ENCODE measurements at regions not wholly inside any gene's neighbourhood (a gene's known extent, or its start where the extent isn't known, plus 50 kb on each side); places are given as distances from the start of the nearest gene placed in this dataset.

GRCh38 chr5:68755293-68755692, 338.5 kb upstream of the SLC30A5 start:
- Histone ChIP-seq H3K27ac (ENCODE audit: extremely low read depth, low read depth, low read length) (no peak overlapping the region), H3K9ac (ENCODE audit: insufficient read depth in 1 of 2, low read depth in 2 of 2, low read length in 2 of 2) (no peak overlapping the region), H3K36me3 (ENCODE audit: control insufficient read depth, insufficient read depth, low read length) (no peaks in the 10 kb centered on the region), H3K79me2 (ENCODE audit: control insufficient read depth, insufficient read depth, low read length) (no peaks in the 10 kb centered on the region), H3K9me1 (ENCODE audit: control insufficient read depth, insufficient read depth, low read length) (no peaks in the 10 kb centered on the region), H4K20me1 (replicated peaks; ENCODE audit: control insufficient read depth, insufficient read depth, low read length) (no peaks in the 10 kb centered on the region), H3K4me3 (no peak overlapping the region), H3K27me3 (ENCODE audit: control insufficient read depth in 2 of 2, insufficient read depth in 2 of 2, low read length in 2 of 2) (peaks cover 5 to 7% of the 10 kb centered on the region in 2 experiments; a peak in 3 of 5 replicates), H3K4me1 (replicated peaks in 1 of 2; ENCODE audit: control insufficient read depth in 2 of 2, insufficient read depth in 2 of 2, low read length in 2 of 2) (no peaks in the 10 kb centered on the region), H3K4me2 (ENCODE audit: insufficient read depth, low read length) (no peak overlapping the region), H3K9me3 (replicated peaks; ENCODE audit: control insufficient read depth, insufficient read depth, low read depth, low read length) (no peaks in the 10 kb centered on the region), H2AFZ (ENCODE audit: low read depth, low read length) (no peak overlapping the region)
- FAIRE-seq (no peak), ATAC-seq (no peak), DNase-seq (ENCODE audit: extremely low read depth in 1 of 4, low spot score in 3 of 4) (no peak)
- in situ Hi-C loops (cut with MboI), result no loop called here
- intact Hi-C loops (cut with micrococcal nuclease), result no loop called here
- TF ChIP-seq E2F1 (CRISPR knock-in tag; IDR thresholded peaks at IDR 0.05) (no peak), HBP1 (CRISPR knock-in tag; IDR thresholded peaks at IDR 0.05) (no peak), NFATC3 (IDR thresholded peaks at IDR 0.05) (no peak), ZNF696 (CRISPR knock-in tag; conservative IDR thresholded peaks at IDR 0.05) (no peak), CEBPG (CRISPR knock-in tag; IDR thresholded peaks at IDR 0.05) (no peak), CEBPG (tag; conservative IDR thresholded peaks at IDR 0.05 in 1 of 2, IDR thresholded peaks at IDR 0.05 in 1 of 2) (no peak), SRSF9 (IDR thresholded peaks at IDR 0.05; ENCODE audit: borderline replicate concordance, low read depth, low read length) (no peak), HDGF (IDR thresholded peaks at IDR 0.05) (no peak), DLX4 (CRISPR knock-in tag; IDR thresholded peaks at IDR 0.05) (no peak), NR3C1 (CRISPR knock-in tag; IDR thresholded peaks at IDR 0.05) (no peak), BHLHE40 (IDR thresholded peaks at IDR 0.05; ENCODE audit: low read length) (no peak), BRCA1 (IDR thresholded peaks at IDR 0.05) (no peak), BRCA1 (CRISPR knock-in tag; IDR thresholded peaks at IDR 0.05) (no peak)
- ChIA-PET POLR2A (no interaction called here), CTCF (ENCODE audit: low intra/inter-chr PET ratio) (no interaction called here)
- BruUV-seq (replicated peaks), result no TSS peak

Measured in K562 (cell line).